SHP77 treated with DMSO at 0.1 percent for 48 hours (cell line): ENCODE measurements at regions not wholly inside any gene's neighbourhood (a gene's known extent, or its start where the extent isn't known, plus 50 kb on each side); places are given as distances from the start of the nearest gene placed in this dataset.
"Not testable (repeated sequence)": the region's sequence is repeated elsewhere in the genome, so short reads cannot be mapped to it uniquely, and the experiment has no call there.

ENCODE experiments used
- DNase-seq: peaks from one replicate; lab custom pipeline; 2025; lab: John Stamatoyannopoulos, UW

DNA sequence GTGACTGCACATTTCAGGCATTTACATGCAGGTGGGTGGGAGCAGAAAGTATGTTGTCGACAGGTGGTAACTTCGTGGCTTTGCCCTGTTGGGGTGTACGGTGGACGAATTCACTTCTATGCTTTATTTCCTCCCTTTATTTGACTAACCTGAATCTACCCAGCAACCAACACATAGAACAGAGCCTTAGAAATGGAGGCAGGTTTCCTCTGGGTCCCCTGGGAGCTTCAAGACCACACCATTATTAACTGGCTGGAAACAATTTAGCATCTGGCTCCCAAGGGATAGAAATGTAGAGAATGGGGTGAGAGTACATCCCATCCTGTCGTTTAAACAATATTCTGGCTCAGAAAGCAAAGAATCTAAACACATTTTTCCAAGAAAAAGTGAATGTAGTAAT, 244.4 kb downstream of the DLEU7 start:
- DNase-seq = no peak

DNA sequence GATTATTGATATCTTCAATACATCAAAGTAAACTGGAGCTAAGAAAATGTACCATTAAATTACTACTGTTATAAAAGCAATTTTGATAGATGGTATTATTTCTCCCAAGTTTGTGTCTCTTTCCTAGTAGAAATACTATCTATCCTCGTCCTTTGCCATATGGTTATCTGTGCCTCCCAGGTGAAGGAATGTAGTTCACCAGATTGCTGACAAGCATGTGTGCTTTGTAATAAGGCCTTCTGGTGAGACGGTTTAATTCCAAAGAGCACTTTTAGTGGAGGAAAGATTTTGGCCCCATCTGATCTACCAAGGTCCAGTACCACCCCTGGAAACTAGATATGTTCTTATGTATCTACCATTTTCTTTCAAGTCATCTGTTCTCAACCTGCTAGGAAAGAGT, 243.6 kb downstream of the DLEU7 start:
- no peak for DNase-seq

DNA sequence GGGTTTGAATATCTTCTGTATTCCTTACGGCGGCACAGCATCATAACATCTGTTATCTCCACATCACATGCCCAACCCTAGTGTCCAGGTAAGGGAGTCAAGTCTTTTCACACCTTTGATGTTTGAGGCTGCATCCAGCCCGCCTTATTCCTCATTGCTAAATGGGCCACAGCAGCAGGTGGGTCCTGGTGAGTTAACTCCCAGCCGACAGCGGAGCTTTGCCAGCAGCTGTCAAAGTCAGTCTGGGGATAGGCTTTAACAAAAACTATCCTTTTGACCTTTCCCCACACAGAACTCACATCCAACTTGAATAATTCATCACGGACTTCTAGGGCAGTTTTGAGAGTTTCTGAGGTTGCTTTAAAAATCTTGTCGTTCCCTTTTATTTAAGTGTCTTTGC, 235.1 kb downstream of the DLEU7 start:
- no peak for DNase-seq

DNA sequence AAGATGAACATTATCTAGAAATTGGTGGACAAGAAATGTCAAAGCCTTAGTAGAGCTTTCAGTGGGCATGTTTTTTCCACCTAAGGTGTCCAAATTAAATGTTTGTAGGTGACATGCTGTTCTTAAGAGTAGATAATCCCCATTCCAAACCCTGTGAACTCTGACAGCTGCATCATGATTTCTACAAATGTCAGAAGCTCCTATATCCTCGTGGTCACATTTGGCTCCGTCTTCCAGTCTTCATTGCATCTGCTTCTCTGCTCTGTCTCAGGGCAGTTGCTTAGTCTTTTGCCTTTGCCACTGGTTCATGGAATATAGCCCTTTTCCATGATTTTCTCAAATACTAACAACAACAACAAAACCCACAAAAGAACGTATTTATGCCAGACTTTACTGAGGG, 234.5 kb downstream of the DLEU7 start:
- DNase-seq = no peak

DNA sequence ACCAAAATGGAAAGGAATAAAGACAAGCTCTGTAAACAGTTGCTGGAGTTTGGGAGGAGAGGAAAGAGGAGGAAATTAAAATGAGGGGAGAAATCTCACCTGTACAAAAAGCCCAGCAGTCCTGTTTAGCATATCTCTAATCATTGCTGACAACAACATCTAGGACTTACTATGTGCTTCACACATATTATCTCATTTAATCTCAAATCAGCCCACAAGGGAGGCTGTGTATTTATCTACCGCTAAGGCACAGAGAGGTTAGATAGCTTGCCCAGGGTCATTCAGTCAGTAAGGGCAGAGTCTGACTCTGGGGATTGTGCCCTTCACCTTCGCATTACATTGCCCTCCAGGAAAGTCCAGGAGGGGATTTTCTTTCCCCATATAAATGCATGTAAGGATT, 233.3 kb downstream of the DLEU7 start:
- DNase-seq = no peak

DNA sequence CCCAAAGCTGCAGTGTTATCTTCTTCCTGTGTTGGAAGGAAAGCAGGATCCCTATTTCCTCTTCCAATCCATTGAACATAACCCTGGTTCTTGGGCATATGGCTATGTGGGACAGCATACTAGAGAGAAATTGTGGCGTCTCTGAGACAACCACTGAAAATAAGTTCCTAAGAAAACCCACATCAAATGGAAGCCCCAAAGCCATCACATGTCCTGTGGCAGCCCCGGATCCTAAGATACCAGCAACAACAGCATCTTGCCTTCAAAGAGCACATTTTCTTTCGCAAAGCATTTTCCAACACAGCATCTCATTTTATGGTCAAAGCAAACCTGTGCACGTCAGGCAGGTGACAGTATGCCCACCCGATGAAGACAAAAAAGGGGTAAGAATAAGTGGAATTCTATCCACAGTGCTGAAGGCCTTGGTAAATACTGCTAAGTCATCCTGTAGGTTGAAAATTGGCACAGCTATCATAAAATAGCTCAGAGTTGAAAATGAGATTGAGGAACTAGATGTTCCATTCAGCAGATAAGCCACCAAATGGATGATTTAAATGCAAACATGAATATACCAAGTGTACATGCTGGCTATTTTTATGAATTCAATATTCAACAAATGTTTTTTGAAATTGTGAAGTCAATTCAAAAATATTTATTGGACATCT, 232.2 kb downstream of the DLEU7 start:
- DNase-seq = no peak

DNA sequence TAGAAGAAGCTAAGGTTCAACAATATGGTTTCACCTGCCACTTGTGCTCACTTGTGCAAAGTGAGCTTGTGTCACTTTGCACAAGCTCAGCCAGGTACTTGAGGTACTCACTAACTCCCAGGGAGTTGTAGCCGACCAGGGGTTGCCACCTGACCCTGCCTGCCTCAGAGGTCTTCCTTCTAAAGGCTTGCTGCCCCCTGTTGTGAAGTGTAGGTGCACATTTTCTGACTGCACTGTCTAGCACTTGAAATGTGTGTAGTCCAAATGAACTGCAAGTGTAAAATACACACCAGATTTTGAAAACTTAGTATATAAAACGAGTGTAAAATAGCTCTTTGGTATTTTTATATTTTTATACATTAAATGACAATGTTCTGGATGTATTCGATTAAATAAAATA, 230.8 kb downstream of the DLEU7 start:
- no peak for DNase-seq

DNA sequence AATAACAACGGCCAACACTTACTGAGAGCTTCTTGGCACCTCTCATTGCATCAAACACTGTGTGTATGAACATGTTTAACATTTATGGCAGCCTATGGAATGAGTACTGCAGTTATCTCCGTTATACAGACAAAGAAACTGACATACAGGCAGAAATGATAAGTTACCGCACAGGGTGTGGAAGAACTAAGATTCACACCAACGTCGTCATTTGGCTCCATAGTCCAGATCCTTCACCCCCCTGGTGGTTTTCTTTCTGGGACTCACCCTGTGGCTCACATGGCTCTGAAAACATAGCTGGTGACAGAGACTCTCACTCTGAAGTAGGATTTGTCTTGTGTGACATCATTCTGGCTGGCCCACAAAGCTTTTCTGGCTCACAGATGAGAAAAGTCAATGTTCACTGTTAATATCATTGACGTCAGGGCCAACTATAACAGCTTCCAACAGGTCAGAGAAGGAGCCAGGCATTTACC, 230.1 kb downstream of the DLEU7 start:
- peak; percentile 11 for DNase-seq

DNA sequence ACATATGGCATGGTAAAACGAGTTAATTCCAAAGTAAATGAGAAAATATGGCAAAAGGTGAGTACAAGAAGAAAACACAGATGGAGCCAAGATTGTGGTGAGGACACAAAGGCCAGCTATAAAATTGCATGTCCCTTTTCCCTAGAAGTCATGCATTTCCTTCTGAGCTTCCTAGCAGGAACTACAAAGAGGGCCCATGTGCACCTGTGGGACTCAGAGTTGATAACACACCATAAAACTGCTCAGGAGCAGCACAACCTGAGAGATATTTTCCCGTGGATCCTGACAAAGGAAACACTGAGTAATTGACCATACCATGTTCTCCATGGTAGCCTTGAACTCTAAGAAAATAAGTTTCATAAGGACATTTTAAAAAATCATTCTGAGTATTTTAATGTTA, 228.3 kb downstream of the DLEU7 start:
- DNase-seq = no peak

DNA sequence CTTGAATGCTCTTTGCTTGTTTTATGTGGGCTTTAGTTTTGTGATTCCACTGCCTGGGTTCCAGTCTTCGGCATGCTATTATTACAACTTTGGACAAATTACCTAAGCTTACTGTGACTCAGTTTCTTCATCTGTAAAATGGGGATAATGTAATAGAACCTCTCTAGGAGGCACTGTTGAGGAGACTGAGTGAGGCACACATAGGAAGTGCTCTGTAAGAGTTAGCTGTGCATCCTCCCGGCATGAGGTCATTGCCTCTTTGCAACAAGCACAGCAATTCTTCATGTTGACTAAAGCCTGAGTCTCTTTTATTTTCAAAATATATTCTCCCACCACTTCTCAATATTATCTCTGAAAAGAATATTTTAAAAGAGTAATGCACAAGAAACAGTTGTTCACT, 227.4 kb downstream of the DLEU7 start:
- no peak for DNase-seq

DNA sequence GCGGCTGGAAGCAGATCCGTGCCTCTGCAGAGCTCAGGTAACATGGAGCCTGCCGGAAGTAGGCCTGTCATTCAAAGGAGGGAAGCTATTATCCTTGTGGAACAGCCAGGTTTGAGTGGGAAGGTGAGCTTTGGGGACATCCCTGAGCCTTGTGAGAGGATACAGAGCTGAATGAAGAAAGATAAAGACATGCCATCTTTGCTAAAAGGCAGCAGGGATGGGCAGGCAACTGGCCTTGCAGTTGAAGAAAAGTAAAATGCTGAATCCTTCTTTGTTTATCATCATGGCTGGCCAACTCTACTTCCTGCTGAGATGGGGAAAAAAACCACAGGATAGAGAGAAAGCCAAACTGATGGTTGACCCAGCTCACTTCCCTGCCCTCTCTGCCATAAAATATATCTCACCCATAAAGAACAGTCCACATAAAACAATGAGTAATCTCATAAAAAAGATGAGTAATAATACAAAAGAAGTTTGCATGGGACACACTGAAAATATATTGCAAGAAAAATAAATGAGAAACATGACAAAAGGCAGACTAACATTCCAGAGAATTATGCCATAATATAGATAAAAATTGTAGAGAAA, 226.3 kb downstream of the DLEU7 start:
- no peak for DNase-seq

DNA sequence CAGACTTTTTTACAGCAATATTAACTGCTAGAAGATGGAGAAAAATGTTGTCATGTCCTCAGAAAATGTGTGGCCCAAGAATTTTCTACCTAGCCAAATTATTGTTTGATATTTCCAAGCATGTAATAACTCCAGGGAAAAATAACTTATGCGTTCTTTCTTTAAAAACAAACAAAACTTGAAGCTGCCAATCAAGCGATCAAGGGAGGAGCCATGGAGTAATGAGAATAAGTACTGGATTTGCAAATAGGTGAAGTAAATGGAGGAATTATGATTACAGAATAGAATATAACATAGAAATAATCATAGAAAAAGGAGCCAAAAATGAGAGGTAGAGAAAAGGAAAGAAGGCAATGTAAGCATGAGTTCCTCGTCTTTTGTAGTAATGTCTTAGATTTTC, 225.3 kb downstream of the DLEU7 start:
- no peak for DNase-seq

DNA sequence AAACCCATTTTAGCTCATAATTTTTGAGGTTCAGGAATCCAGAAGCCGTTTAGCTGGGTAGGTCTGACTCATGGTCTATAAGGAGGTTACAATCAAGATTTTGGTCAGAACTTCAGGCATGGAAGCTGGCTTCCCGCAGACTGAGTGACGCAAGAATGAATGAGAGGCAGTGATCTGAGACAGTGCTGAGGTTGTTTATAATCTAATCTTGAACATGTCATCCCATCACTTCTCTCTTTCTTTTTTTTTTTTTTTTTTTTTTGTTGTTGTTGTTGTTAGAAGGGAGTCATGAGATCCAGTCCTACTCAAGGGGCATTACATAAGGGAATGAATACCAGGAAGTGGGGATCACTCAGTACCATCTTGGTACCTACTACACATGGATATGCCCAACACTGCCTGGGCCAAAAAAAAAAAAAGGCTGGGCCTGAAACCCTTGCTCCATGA, 217.4 kb downstream of the DLEU7 start:
- DNase-seq = no peak

DNA sequence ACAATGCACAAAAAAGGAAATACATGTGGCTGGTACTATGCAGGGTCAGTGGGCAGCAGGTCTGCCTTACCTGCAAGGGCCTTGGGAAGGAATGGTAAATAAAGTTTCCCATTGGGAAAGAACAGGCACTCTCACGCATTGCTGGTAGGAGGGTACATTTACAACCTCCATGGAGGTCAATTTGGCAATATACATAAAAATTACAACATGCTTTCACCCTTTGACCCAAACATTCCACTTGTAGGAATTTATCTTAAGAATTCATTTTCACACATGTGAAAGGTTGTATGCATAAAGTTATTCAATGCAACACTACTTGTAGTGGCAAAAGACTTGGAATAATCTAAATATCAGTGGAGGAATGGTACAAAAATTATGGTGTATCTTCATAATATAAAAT, 216.4 kb downstream of the DLEU7 start:
- no peak for DNase-seq

DNA sequence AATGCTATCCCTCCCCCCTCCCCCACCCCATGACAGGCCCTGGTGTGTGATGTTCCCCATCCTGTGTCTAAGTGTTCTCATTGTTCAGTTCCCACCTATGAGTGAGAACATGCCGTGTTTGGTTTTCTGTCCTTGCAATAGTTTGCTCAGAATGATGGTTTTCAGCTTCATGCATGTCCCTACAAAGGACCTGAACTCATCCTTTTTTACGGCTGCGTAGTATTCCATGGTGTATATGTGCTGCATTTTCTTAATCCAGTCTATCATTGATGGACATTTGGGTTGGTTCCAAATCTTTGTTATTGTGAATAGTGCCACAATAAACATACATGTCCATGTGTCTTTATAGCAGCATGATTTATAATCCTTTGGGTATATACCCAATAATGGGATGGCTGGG, 215.0 kb downstream of the DLEU7 start:
- not testable (repeated sequence) for DNase-seq

DNA sequence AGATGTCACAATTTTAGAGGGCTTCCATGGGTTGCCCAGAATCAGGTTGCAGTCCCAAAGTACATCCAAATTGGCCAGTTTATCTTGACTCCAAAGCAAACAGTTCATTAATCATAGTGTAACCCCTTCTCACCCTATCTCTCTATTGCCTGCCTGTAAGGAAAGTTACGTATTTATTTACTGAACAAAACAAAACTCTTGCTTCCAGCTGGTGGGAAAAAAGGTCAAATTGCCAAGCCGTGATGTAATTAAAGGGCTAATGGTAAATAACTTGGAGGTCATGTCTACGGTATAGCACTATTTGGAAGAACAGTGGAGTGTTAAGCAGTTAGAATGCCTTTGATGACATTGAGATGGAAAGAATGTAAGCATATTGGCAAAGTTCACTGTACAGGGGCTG, 214.0 kb downstream of the DLEU7 start:
- peak; percentile 11 for DNase-seq

DNA sequence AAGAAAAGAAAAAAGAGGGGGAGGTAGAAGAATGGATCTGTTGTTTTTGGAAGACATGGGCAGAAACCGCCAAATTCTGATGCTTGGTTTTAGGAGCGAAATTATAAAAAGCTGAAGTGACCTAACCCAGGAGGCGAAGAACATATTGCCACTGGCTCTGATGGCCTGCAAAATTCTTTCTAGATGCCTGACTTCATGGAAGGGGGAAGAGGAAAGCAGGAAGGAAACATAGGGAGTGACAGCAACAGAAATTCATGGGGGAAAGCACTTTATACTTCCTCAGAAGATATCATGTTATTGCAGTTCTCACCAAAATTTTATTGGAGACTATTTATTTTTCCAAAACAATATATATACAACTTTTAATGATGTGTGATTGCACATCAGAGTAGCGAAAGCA, 213.5 kb downstream of the DLEU7 start:
- no peak for DNase-seq

DNA sequence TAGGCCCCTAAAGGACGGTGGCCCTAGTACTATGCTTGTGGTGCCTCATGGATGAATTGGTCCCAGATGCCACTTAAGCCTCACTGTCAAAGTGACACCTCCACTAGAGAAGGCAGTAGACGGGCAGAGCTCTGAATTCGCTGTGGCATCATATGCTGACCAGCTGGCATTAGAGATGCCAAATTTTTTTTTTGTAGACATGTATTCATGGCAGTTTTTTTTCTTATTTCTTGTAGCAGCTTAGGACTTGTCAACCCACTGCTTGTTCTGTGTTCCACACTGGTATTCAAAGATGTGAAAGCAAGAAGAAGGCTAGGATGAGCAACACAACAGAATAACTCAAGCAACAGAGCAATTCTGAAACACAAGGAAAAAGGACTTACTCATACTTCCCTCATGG, 212.5 kb downstream of the DLEU7 start:
- DNase-seq = no peak

DNA sequence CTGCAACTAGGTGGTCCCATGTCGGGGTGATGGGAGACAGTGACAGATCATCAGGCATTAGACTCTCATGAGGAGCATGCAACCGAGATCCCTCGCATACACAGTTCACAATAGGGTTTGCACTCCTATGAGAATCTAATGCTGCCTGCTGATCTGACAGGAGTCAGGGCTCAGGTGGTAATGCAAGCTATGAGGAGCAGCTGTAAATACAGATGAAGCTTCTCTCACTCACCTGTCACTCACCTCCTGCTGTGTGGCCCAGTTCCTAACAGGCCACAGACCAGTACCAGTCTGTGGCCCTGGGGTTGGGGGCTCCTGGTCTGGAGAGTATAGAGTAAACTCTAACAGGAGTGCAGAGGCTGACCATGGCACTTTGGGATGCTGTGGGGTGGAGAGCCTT, 209.2 kb downstream of the DLEU7 start:
- DNase-seq = no peak

DNA sequence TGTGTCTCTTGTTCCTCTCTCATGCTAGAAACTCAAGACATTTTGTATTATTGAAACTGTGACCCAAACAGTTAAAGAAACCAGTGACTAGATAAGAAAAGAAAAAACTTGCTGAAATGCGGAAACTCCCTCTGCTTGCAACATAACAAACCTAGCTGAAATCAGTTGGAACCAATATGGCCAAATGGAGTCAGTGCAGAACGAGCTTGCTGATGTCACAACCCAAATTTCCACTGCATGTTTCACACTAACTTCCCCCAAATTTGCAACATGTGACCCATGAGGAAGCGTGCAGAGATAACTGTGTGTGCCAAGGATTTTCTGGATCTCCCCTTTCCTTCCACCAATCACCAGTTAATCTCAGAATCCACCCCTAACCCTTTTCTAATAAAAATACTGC, 208.0 kb downstream of the DLEU7 start:
- no peak for DNase-seq

DNA sequence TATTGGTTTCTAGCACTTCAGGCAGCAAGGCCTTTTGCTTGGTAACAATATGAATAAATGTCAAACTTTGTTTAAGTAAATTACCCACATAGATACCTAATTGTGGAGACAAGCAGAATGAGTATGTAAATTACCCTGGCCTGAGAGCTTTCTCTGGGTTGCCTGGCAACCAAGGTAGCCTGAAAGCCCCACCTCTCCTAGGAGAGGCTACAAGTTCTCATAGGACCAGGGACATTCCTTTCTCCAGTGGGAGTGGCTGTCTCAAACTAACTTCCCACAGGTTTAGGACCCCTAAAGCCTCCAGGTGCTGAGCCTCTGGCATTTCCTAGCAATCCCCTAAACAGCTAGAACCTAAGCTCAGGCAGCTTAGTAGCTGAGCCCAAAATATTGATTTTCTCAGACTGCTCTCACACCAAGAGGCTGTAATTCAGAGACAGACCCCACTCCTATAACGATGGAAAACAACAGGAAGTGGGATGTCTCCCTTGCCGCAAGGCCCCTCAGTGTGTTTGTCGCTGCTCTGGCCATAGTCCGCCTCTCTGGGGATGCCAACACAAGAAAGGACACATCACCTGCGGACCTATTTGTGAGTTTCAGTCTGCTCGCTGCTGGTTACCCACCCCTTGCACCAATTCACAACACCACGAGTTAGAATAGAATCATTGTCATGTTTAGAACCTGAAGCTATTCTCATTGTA, 207.3 kb downstream of the DLEU7 start:
- DNase-seq = no peak

DNA sequence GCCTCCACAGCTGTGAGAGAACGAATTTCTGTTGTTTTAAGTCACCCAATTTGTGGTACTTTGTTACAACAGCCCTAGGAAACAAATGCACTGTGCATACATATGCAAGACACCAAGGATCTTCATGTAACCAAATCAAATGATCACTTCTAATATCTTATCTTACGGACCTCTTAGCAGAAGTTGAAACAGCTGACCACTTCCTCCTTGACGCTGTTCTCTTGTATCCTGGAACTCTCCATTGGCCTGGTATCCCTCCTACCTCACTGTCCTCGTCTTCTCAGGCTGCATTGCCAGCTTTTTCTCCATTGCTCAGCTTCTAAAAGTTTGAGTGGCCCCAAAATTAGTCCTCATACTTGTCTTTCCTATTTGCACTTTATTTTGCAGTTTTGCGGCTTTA, 200.4 kb downstream of the DLEU7 start:
- no peak for DNase-seq

DNA sequence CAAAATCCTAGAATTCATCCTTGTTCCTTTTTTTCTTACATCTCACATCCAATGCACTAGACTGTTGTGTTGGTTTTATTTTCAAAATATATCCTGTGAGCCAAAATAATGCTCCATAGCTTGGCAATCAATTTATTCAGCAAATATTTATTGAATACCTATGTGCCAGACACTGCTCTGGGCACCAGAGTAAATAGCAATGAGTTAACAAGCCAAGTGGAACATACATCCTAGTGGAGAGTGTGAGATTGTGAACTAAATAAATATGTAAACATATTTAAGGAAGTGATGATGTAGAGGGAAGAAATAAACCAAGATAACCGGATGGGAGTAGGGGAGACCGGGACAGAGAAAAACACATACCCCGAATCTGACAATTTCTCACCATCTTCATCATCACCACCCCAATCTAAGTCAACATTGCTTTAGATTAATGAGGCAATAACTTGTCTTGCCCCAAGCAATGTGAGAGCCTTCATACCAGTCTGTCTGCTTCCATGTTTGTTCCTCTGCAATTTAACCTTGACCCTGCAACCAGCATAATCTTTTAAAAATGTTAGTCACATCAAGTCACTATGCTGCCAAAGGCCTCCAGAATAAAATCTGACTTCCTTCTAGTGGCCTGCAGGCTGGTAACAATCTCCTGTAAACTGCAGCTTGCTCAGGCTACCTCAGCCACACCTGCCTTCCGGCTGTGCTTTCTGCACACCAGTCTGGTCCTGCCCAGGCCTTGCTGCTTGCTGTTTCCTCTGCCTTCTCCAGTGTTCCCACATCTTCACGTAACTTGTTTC, 199.2 kb downstream of the DLEU7 start:
- DNase-seq = no peak
